B cell (primary cell): ENCODE measurements at regions not wholly inside any gene's neighbourhood (a gene's known extent, or its start where the extent isn't known, plus 50 kb on each side); places are given as distances from the start of the nearest gene placed in this dataset.

Experiments used
- ATAC-seq: fragments of 200-7000 bp; cut with Tn5 transposase; one replicate; pipeline ENCODE4 v1.10.0; 2021; ENCODE audit warnings: low read depth, mild to moderate bottlenecking, moderate number of reproducible peaks, moderate library complexity
- CTCF ChIA-PET: fragments of 350-600 bp; sonication (Branson Sonifier 250); formaldehyde crosslinking; loops from one replicate; lab custom pipeline; 2021; ENCODE audit warnings: antibody characterized with exemption, inconsistent platforms; lab: Charles Lee
- POLR2A ChIA-PET: fragments of 350-600 bp; sonication (Branson Sonifier 250); formaldehyde crosslinking; loops from one replicate; lab custom pipeline; 2021; ENCODE audit warnings: antibody characterized with exemption; lab: Charles Lee
- DNase-seq: peaks from one replicate; pipeline ENCODE4 v3.0.0; 2013
- H2AFZ ChIP-seq: 2 replicates; pipeline ENCODE4 v1.6.1; 2012; ENCODE audit warnings: mild to moderate bottlenecking, low read depth, low read length; ENCODE audit not compliant: insufficient read depth, poor library complexity, severe bottlenecking
- H3K27ac ChIP-seq, 2 donors: 1 replicate in 1 of 2; 2 replicates in 1 of 2; pipeline ENCODE4 v1.5.1; 2012 to 2013; ENCODE audit warnings: low read length in 2 of 2, mild to moderate bottlenecking in 2 of 2, moderate library complexity in 1 of 2
- H3K27me3 ChIP-seq, 4 experiments: fragments of 200-600 bp in 1 of 4; sonication (generic) in 1 of 4; replicated peaks in 1 of 4; 1 replicate in 2 of 4; 2 replicates in 2 of 4; pipeline versions ENCODE4 v1.6.1 to v1.7.0; 2013 to 2016; ENCODE audit warnings: low read length in 3 of 4, mild to moderate bottlenecking in 2 of 4, mixed read lengths in 1 of 4, moderate library complexity in 1 of 4; ENCODE audit not compliant: insufficient read depth in 4 of 4, control insufficient read depth in 3 of 4; ENCODE audit errors: control extremely low read depth in 1 of 4
- H3K36me3 ChIP-seq, 2 experiments: replicated peaks in 1 of 2; 1 replicate in 1 of 2; 2 replicates in 1 of 2; pipeline versions ENCODE4 v1.6.1 to v1.7.1; 2013; ENCODE audit warnings: low read length in 1 of 2; ENCODE audit not compliant: insufficient read depth in 2 of 2, control insufficient read depth in 1 of 2; ENCODE audit errors: control extremely low read depth in 1 of 2, extremely low read depth in 1 of 2
- H3K4me1 ChIP-seq, 2 donors: fragments of 200-600 bp in 1 of 2; sonication (generic) in 1 of 2; 1 replicate in 1 of 2; 2 replicates in 1 of 2; pipeline versions ENCODE4 v1.5.1 to v1.6.1; 2013 to 2017; ENCODE audit warnings: low read length in 2 of 2; ENCODE audit not compliant: control insufficient read depth in 2 of 2, insufficient read depth in 2 of 2
- H3K4me2 ChIP-seq: replicated peaks from 2 replicates; pipeline ENCODE3; 2012; ENCODE audit warnings: mild to moderate bottlenecking, low read depth, low read length; ENCODE audit not compliant: poor library complexity, severe bottlenecking
- H3K4me3 ChIP-seq, 5 experiments: fragments of 200-600 bp in 1 of 5; sonication (generic) in 1 of 5; 1 replicate in 3 of 5; 2 replicates in 2 of 5; pipeline versions ENCODE4 v1.5.1 to v1.7.0; 2011 to 2016; ENCODE audit warnings: low read length in 4 of 5, mild to moderate bottlenecking in 4 of 5, low read depth in 2 of 5, control low read depth in 1 of 5, moderate library complexity in 1 of 5; ENCODE audit not compliant: insufficient read depth in 1 of 5; ENCODE audit errors: control extremely low read depth in 1 of 5, extremely low read depth in 1 of 5
- H3K79me2 ChIP-seq: fragments of 200-600 bp; sonication (generic); one replicate; pipeline ENCODE4 v1.6.0; 2016; ENCODE audit warnings: low read length; ENCODE audit not compliant: control insufficient read depth, insufficient read depth
- H3K9ac ChIP-seq: fragments of 200-600 bp; sonication (generic); 2 replicates; pipeline ENCODE4 v1.6.1; 2017; ENCODE audit warnings: mild to moderate bottlenecking, low read length, moderate library complexity
- H3K9me3 ChIP-seq, 3 donors: one replicate each; pipeline versions ENCODE4 v1.6.1 to v1.7.1; 2013; ENCODE audit warnings: low read length in 2 of 3; ENCODE audit not compliant: control insufficient read depth in 2 of 3, insufficient read depth in 1 of 3; ENCODE audit errors: control extremely low read depth in 1 of 3
- H4K20me1 ChIP-seq: 2 replicates; pipeline ENCODE4 v1.6.0; 2012; ENCODE audit warnings: mild to moderate bottlenecking, low read length; ENCODE audit not compliant: insufficient read depth, control insufficient read depth, poor library complexity, severe bottlenecking
- H3K27ac Mint-ChIP-seq: one replicate; pipeline ENCODE4 v1.8.0; 2021; ENCODE audit warnings: mixed read lengths
- H3K27me3 Mint-ChIP-seq: one replicate; pipeline ENCODE4 v1.8.0; 2021; ENCODE audit warnings: mixed read lengths
- H3K4me1 Mint-ChIP-seq: one replicate; pipeline ENCODE4 v1.8.0; 2021; ENCODE audit warnings: mixed read lengths
- H3K4me3 Mint-ChIP-seq: one replicate; pipeline ENCODE4 v1.8.0; 2021; ENCODE audit warnings: mixed read lengths
- H3K9me3 Mint-ChIP-seq: one replicate; pipeline ENCODE4 v1.8.0; 2022; ENCODE audit warnings: mixed read lengths; ENCODE audit not compliant: insufficient read depth
- CTCF ChIP-seq: fragments of 200-600 bp; IDR thresholded peaks from one replicate; pipeline ENCODE4 v1.8.0; 2022; ENCODE audit warnings: antibody characterized with exemption, mild to moderate bottlenecking
- EZH2 ChIP-seq: IDR thresholded peaks from 2 replicates; pipeline ENCODE4 v1.6.1; 2012; ENCODE audit warnings: borderline replicate concordance, low read depth, mild to moderate bottlenecking, moderate library complexity, low read length; ENCODE audit not compliant: insufficient read depth, poor library complexity, severe bottlenecking
- WGBS: methylation state at CpG from one replicate; pipeline ENCODE4 v1.1.5; 2013; ENCODE audit warnings: missing lambda C conversion rate; ENCODE audit not compliant: insufficient coverage; 5-methylcytosine and 5-hydroxymethylcytosine counted together
- intact Hi-C: fragments of 100-400 bp; cut with micrococcal nuclease; formaldehyde crosslinking; loops from one replicate; pipeline ENCODE4 v1.10.0; 2022

- ChIA-PET POLR2A (no interaction called here), CTCF (no interaction called here)
- Histone ChIP-seq H2AFZ (no peak overlapping the region), H3K27ac (no peak overlapping the region), H3K4me1 (no peaks in the 10 kb centered on the region), H3K27me3 (no peaks in the 10 kb centered on the region), H3K79me2 (no peaks in the 10 kb centered on the region), H4K20me1 (no peaks in the 10 kb centered on the region), H3K9ac (no peak overlapping the region), H3K4me3 (no peak overlapping the region), H3K4me2 (no peak overlapping the region), H3K36me3 (no peaks in the 10 kb centered on the region), H3K9me3 (no peaks in the 10 kb centered on the region)
- H3K27ac Mint-ChIP-seq, result no peak overlapping the region
- H3K4me1 Mint-ChIP-seq, result no peaks in the 10 kb centered on the region
- TF ChIP-seq CTCF (no peak), EZH2 (no peak)
- H3K9me3 Mint-ChIP-seq, result no peaks in the 10 kb centered on the region
- H3K4me3 Mint-ChIP-seq, result no peak overlapping the region
- ATAC-seq (no peak), DNase-seq (no peak)
- intact Hi-C loops, result no loop called here
- no peaks in the 10 kb centered on the region for H3K27me3 Mint-ChIP-seq
- WGBS, result no CpG with 5 or more reads among the region's 2 CpGs
Observed at GRCh38 chr13:70529652-70530051, 421.4 kb upstream of the KLHL1 start.

- 83% methylated on average over 1 of the region's 5 CpGs for WGBS
- H3K4me1 Mint-ChIP-seq, result no peaks in the 10 kb centered on the region
- no peaks in the 10 kb centered on the region for H3K4me1 ChIP-seq
- no peak for ATAC-seq
- ChIA-PET CTCF (no interaction called here), POLR2A (no interaction called here)
- no peak overlapping the region for H3K27ac ChIP-seq
- no peak overlapping the region for H3K4me3 ChIP-seq
- no peaks in the 10 kb centered on the region for H3K9me3 Mint-ChIP-seq
- H3K36me3 ChIP-seq, result no peaks in the 10 kb centered on the region
- H3K9ac ChIP-seq, result no peak overlapping the region
- intact Hi-C loops, result no loop called here
- H3K9me3 ChIP-seq, result no peaks in the 10 kb centered on the region
- no peaks in the 10 kb centered on the region for H3K79me2 ChIP-seq
- no peak overlapping the region for H2AFZ ChIP-seq
- H3K4me2 ChIP-seq, result no peak overlapping the region
- DNase-seq, result no peak
- no peaks in the 10 kb centered on the region for H3K27me3 Mint-ChIP-seq
- no peaks in the 10 kb centered on the region for H4K20me1 ChIP-seq
- H3K27ac Mint-ChIP-seq, result no peak overlapping the region
- no peak overlapping the region for H3K4me3 Mint-ChIP-seq
- TF ChIP-seq CTCF (no peak), EZH2 (no peak)
- H3K27me3 ChIP-seq, result no peaks in the 10 kb centered on the region
Observed at GRCh38 chr13:70527599-70527998, 419.3 kb upstream of the KLHL1 start.
